Fibroblast of gingiva (primary cell): ENCODE measurements at regions not wholly inside any gene's neighbourhood (a gene's known extent, or its start where the extent isn't known, plus 50 kb on each side); places are given as distances from the start of the nearest gene placed in this dataset.
"Not testable (repeated sequence)": the region's sequence is repeated elsewhere in the genome, so short reads cannot be mapped to it uniquely, and the experiment has no call there.

ENCODE experiments used
- DNase-seq: peaks from one replicate; pipeline ENCODE4 v3.0.0-alpha.2; 2011; ENCODE audit warnings: low read depth

DNA sequence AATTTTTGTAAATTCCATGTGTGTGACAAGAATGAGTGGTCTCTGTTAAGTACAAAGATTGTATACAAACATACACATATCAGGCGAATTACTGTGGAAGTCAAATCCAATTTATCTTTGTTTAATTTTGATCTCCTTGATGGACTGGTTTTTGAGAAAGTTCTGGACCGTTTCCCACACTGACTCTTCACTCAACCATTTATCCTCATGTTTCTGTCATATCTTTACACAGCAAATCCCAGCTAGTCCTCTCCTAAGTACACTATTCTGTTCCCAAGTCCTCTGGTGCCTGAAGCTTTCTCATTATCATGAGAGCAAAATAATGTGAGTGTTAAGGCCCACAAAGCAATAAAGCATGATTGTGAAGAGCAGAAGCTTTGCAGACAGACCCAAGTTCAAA is 189.9 kb downstream of the WNT5A start:
- no peak for DNase-seq

DNA sequence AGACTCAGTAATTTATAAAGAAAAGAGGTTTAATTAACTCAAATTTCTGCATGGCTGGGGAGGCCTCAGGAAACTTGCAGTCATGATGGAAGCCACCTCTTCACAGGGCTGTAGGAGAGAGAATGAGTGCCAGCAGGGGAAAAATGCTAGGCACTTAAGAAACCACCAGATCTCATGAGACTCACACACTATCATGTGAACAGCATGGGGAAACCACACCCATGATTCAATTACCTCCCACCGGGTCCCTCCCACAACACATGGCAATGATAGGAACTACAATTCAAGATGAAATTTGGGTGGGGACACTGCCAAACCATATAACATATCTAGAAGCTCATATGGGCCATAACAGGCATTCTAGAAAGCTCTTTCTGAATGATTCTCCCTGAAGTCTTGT is 190.3 kb downstream of the WNT5A start:
- peak; percentile 74 for DNase-seq

DNA sequence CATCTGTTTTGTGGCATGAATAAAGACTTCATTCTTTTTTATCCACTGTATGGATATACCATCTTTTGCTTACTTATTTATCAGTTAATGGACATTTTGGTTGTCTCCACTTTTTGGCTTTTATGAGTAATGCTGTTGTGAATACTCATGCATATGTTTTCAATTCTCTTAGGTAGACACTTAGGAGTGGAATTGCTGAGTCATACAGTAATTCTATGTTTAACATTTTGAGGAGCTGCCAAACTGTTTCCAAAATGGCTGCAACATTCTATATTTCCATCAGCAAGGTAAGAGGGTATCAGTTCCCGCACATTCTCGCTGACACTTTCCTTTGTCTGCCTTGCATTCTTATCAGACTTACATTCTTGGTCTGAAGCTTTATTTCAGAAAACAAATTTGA is 191.1 kb downstream of the WNT5A start:
- DNase-seq = peak; percentile 70

DNA sequence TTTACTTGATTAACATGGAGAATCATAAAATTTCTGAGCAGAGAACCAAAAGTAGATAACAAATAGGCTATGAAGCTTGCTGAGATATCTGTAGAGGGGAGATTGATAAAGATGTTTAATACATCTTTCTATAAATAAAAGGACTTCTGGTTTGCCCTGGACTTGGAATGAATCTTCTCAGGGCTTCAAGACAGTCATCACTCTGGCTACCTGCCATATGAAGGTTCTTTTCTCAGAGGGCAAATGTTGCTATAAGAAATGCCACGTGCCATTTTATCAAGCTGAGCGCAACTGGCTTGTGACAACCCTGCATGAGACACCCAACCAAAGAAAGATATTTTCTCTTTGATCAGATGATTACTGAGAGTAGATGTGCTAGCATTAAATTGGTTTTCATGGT is 192.5 kb downstream of the WNT5A start:
- DNase-seq = no peak

DNA sequence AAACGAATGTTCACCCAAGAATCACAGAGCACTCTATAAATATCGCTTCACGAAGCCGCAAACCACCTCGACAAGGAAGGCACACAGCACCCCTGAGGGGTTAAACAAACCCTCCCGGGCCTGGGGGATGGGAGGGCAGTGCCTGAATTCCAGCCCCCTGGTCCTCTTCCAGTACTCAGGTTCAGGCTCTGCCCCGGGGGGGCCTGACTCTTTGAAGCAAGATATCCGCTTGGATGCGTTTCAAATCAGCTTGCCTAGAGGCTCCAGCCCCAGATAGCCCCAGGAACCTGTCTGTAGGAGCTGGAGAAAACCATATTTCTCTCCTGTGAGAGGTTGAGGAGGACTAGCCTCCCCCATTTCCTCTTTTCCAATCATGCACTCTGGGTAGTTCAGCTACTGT is 194.7 kb downstream of the WNT5A start:
- no peak for DNase-seq

DNA sequence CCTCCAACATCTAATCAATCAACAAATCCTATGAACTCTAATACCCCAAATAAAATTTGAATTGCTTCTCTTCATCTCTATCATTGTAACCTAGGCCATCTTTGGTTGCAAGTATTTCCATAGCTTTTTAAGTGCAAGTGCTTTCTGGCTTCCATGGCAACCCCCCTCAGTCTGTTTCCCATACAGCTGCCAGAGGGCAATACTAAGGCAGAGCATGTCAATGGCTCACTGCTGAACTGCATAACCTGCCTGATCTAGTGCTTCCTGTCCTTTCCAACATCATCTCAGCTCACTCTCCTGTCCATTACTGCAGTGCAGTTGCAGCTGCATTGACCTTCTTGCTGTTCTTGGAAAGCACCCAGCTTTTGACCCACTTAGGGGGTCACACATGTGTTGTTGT is 198.4 kb downstream of the WNT5A start:
- no peak for DNase-seq

DNA sequence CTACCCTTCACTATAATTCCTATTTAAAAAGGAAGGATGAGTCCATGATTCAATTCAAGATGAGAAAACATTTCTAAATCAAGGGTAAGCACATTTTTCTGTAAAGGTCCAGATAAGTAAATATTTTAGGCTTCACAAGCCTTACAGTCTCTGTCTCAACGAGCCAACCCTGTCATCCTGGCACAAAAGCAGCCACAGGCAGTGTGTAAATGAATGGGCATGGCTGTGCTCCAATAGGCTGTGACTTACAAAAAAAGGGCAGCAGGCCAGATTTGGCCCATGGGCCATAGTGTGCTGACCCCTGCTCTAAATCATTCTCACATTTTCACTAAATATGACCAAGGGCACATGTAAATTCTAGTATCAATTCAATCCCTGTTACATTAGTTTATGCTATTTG is 200.4 kb downstream of the WNT5A start:
- DNase-seq = peak; percentile 36

DNA sequence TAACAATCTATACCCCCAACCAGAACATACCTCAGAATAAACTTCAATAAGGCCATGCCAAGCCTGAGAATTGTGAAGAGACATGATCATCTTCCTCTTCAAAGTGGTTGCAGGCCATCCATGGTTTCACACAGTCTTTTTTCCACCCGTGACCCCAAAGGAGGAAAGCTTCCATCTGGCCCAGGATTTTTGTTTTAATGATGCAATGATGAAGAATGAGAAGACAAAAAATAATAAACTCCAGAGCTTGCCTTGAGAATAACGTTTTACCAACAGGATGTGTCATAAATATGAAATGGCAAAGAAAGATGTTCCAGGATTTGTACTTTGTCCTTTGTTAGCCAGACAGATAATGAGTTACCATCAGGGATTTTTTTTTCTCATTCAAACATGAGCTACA is 201.9 kb downstream of the WNT5A start:
- DNase-seq = peak; percentile 81

DNA sequence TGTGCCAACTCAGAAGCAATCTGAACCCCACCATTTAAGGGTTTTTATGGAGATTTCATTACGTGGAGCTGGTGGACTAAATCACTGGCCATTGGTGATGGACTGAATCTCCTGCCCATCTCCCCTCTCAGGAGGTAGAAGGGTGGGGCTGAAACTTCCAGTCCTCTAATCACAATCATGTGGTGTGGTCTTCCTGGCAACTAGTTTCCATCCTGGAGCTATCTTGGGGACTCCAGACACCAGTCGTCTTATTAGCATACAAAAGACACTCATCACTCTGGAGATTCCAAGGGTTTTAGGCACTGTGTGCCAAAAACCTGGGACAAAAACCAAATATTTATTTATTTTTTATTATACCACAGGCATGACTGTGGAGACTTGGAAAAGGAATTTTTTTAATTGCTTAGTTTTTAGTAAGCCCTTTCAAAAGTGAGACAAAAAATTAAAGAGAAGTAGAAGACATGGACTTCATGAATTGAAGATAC is 203.6 kb downstream of the WNT5A start:
- no peak for DNase-seq

DNA sequence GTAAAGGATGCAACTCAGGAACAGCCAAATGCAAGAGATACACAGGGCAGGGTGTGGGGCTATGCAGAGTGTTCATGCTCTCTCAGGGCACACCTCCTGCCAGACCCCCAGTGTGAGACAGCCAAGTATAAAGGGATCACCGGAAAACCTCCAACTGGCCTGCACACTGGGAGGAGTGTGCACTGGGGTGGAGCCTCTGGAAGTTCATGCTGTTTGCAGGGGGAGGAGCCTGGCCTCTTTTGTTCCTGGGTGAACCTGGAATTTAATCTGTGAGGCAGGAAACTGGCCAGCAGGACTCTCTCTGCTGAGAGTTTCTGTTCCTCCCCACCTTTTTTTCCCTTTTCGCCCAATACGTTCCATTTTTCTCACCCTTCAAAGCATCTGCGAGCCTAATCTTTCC is 204.1 kb downstream of the WNT5A start:
- no peak for DNase-seq

DNA sequence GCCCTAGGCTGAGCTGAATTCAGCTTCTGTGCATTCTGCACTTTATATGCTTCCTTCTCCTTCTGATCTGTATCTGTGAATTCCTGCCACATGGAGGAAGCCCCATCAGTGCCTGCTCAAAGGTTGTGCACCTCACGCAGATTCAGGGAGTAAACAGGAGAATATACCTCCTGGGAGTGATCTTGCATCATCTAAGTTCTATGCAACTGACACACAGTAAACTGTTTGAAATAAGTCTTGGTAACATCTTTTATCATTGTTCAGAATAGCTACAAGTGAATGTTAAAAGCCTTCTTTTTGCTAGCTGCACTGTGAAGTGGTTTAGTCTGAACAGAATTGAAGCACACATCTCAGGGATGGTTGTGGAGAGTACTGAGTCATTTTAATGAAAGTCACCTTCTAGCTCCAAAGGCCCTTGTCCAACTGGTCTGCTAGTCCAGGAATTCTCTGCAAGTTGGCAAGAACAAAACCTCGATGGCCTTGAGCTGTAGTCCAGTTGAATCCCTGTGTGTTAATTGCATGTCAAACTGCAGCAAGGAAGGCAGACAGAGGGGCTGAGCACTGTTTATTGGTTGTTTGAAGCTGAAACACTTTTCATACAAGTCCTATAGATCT is 215.0 kb downstream of the WNT5A start:
- no peak for DNase-seq

DNA sequence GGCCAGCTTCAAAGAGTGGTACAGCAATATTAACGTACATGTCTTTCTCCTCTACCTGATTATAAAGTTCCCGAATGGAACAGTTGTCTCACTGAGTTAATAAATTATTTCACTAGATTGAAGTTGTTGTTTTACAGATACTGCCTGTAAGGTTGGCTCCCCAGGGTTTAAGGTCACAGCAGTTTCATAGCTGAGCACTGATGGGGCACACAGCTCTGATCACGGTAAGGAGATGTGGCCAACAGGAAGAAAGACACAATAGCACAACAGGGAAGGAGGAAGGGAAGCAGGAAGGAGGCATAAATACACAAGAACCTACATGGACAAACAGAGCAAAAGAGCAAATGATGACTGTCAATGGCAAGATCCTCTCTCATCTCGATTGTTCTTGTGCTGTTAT is 215.6 kb downstream of the WNT5A start:
- no peak for DNase-seq

DNA sequence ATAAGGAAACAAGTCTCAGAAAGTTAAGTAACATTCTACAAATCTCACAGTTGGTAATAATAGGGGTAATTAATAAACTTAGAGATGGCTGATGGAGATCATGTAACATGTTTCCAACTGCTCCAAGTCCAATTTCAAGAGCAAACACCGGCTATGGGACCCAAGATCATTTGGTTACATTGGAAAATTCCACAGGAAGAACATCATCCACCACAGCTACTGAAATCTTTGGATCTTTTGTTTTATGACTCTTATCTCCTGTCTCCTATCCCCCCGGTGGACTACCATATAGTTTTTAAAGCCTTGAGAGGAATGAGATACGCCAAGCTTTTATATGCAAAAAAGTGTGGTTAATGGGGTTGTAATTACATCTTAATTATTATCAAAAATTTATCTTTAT is 216.1 kb downstream of the WNT5A start:
- DNase-seq = peak; percentile 10

DNA sequence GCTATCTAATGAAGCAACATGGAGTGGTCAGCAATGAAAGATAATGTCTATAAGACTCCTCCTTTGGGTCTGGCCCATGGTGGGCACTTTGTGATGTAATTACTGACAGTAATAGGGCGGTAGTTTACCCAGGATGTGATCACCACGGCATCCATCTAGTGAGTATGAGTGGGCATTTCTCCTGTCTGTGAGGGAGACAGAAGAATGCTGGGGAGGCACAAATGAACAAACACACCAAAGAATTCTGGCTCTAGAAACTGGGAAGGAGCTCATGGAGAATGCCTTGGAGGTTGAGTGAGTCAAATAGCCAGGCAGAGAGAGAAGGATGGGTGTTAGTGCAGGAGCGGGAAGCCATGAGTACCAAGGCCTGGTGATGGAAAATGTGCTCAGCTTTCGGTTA is 217.5 kb downstream of the WNT5A start:
- DNase-seq = no peak

DNA sequence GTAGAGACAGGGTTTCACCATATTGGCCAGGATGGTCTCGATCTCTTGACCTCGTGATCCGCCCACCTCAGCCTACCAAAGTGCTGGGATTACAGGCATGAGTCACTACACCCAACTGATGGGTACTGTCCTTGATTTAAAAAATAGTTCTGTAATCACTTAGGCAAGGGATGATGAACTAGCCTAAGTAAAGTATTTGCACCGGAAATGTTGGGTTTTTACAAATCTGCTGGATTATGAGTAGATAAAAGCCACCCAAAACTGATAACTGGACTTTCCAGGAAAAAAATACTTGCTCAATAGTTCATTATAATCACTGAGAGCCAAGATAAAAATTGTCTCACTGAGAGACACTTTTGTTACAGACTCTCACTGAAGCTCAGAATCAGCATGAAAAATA is 218.0 kb downstream of the WNT5A start:
- no peak for DNase-seq

DNA sequence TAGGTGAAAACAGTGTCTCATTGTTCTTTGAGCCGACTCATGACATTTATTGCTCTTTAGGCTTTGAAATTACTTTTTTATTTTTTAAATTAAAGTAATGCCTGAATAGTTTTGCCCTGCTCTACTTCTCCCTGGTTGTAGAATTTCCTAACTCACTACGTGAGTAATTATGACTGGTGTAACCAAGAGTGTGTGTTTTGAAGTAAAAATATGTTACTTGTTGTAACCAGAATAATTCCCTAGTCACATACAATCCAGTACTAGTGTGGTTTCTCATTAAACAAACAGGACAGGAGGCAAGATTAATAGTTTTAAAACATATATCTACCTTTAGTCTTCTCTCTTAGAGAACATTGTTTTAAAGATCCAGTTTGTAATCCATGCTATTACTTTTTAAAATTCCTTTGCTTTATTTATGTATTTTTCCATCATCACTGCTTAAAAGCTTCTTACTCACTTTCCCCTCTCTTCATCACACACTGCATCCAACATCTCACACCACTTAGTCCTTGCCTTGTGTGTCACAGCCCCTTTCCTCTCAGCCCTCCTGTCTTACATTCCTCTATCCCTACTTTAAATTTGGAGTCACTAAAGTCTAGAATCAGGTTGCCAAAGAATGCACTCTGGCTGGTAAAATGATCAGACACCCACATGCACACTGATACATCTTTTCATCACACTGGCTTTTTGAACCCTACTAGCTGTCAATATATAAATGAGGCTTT is 219.7 kb downstream of the WNT5A start:
- peak; percentile 41 for DNase-seq

DNA sequence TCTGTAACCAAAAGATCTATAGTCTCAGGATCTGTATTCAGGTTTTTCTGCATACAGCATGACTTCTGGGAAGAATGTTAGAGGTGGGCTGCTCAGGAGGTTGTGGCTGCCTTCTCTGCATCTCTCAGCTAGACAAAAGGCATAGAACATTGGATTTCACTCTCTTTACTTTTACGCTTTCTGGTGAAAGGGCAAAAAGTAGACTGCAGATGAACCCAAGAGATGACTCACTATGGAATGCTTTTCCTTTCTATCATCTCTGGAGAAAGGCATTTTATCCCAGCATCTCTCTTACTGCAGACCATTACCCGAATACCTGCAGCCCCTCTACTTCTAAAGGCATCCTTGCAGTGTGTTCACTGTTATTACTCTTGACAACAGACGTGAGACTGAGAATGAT is 222.2 kb downstream of the WNT5A start:
- DNase-seq = no peak

DNA sequence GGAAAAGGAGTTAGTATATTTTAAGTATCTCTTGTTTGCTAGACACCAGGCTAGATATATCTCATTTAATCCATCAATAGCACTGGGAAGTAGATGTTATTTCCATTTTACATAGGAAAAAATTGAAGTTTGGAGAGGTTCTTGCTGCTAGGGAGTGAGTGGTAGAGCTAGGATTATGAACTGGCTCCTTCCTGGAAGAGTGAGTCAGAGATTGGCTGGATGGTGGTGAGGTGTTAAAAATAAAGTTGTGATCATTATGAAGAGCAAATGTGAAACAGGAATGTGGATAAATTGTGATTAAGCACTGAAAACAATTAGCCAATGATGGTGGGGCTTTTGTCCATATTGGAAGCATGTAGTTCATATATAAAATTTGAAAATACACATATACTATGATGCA is 234.2 kb downstream of the WNT5A start:
- DNase-seq = no peak

DNA sequence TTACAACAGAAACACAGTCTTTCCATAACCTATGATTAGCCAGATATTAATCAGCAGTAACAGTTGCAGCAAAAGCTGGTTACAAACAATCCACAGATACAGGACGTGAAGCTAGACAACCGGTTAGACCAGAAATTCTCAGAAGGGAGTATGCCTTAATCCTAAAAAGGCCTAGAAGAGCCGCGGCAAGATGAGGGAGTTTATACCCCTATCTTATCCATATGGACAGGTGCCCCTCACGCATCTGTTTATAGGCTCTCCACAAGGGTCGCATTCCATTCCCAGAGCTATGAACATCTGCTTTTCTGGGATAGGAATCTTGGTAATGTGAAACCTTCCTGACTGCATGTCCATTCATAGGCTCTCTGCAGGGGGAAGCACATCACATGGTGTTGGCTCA is 237.9 kb downstream of the WNT5A start:
- not testable (repeated sequence) for DNase-seq

DNA sequence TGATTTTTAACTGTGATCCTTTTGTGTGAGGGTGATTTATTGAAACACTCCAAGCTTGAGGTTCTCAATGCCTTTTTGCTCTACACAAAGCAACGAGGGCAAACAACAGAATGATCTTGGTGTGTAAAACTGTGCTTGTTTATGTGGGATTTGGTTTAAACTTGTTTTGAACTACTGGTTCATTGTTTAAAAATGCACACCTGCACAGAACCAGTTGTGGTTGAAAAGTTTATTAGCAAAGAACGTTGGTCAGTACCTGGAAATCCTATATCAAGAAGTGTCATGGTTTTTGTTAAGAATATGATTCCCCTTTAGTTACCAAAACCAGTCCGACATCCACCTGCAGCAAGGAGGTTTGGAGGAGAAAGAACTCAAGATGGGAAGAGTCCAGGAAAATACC is 239.4 kb downstream of the WNT5A start:
- DNase-seq = no peak

DNA sequence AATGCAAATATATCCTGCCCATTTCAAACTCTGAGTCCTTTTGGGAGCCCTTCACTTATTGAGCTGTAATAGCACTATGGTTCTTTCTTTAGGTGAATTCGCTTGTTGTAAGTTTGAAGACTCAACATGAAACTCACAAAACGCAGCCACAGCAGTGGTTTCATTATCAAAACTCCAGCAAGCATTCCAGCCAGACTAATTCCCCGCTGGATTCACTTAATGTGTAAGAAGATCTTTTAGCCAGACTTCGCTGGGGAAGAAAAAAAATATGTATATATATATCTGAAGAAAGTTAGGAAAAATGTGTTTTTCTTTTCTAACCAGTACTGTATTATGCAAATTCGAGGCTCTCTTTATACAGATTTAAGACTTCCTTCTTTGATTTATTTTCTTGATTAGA is 241.1 kb downstream of the WNT5A start:
- no peak for DNase-seq

DNA sequence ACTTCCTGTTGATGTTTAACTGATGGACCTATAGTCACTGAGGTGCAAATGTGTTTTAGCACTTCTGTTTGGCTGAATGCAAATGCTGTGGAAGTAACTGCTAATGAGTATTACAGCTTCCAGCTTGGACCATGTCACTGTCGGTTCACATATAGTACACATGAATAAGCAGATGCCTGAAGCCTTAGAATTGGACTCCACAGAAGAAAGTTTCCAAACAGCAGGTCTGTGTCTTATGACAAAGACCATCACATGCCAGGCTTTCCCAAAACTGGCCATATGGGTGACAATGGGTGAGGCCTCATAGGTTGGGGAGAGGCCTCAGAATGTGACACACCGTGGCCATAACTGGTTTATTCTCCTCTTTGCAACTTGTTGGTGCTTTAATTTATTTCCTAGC is 241.8 kb downstream of the WNT5A start:
- no peak for DNase-seq

DNA sequence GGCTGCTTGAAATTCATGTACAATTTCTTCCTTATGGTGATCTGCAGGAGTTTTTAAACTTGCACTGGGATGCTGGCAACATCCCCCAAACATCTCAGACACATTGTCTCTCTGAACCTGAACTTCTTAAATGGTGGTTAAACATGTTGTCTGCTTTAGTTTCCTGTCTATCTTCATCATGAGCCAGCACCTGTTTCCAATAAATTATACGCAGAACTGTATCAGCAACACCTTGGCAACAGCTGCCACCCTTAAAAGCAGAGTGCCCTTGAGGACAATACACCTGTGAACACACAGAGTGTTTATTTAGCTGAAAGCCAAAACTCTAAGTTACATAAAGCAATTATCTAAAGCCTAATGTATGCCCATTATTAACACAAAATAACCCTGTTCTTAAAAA is 242.9 kb downstream of the WNT5A start:
- no peak for DNase-seq

DNA sequence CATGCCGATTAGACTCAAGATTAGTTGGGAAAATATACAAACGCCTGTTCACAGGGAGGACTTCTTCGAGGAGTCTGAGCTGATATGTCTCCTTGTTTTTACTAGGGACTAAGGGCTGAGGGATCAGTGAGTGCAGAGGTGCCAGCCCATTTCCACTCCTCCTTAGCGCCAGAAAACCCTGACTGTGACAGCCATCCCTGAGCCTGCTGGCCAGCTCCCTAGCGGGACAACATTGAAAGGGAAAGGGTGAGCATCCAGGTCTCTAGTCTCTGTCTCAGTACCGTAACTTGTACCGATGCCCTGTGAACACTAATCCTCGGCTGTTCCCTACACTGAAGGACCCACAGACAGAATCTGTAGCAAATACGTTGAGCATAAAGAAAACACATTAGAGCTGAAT is 243.4 kb downstream of the WNT5A start:
- no peak for DNase-seq
